ENCODE measurements at regions not wholly inside any gene's neighbourhood (a gene's known extent, or its start where the extent isn't known, plus 50 kb on each side); places are given as distances from the start of the nearest gene placed in this dataset.

DNA sequence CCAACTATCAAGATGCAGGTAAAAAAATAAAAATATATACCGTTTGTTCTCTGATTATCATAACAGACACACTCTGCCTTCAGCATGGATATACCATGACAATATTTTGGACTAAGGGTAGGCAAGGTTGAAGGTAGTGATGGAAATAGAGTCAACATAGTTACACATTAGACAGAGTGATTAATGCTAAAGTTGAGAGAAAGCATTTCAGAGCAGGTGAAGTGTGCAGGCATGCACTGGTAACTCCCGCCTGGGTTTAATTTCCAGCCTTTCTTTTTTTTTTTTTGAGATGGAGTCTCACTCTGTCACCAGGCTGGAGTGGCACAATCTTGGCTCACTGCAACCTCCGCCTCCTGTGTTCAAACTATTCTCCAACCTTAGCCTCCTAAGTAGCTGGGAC, 458.5 kb downstream of the TLR4 start:
- DNase-seq (ENCODE audit: low read depth in 4 of 4, low spot score in 2 of 4), result no peak

GRCh38 chr9:118163751-118164150, 459.5 kb downstream of the TLR4 start:
- no peak for DNase-seq (ENCODE audit: low read depth in 4 of 4, low spot score in 2 of 4)

DNA sequence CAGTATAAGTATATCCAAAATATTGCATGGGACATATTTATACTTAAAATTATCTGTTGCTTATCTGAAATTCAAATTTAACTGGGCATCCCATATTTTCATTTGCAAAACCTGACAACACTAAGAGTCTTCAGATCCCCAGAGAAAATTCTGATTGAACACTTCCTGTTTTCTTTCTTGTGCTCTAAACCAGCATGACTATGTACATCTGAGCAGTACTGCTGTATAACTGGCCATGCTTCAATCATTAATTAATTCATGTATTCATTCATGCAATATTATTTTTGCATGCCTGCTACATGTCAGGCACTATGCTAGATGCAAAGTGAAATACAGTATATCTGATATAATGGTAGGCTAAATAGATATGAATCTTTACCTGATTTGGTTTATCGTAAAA, 461.2 kb downstream of the TLR4 start:
- no peak for DNase-seq (ENCODE audit: low read depth in 4 of 4, low spot score in 2 of 4)

- peak in 2 of 4 donors; percentile 16 to 37 for DNase-seq (ENCODE audit: low read depth in 4 of 4, low spot score in 2 of 4)
Measured at GRCh38 chr9:118170032-118170955, 466.1 kb downstream of the TLR4 start.

GRCh38 chr9:118177241-118177640, 473.0 kb downstream of the TLR4 start:
- no peak for DNase-seq (ENCODE audit: low read depth in 4 of 4, low spot score in 2 of 4)

DNA sequence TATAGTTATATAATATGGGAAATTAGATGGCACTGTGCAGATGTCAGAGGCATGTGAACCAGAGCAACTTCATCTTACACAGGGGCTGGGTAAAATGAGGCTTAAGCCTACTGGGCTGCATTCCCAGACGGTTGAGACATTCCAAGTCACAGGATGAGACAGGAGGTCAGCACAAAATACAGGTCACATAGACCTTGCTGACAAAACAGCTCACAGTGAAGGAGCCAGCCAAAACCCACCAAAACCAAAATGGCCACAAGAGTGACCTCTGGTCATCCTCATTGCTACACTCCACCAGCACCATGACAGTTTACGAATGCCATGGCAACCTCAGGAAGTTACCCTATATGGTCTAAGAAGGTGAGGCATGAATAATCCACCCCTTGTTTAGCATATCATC, 479.4 kb downstream of the TLR4 start:
- no peak for DNase-seq (ENCODE audit: low read depth in 4 of 4, low spot score in 2 of 4)

- DNase-seq (ENCODE audit: low read depth in 4 of 4, low spot score in 2 of 4), result no peak
Measured at GRCh38 chr9:118187408-118187807, 483.2 kb downstream of the TLR4 start.

- DNase-seq (ENCODE audit: low read depth in 4 of 4, low spot score in 2 of 4), result no peak
Measured at GRCh38 chr9:118189615-118190014, 485.4 kb downstream of the TLR4 start.

DNA sequence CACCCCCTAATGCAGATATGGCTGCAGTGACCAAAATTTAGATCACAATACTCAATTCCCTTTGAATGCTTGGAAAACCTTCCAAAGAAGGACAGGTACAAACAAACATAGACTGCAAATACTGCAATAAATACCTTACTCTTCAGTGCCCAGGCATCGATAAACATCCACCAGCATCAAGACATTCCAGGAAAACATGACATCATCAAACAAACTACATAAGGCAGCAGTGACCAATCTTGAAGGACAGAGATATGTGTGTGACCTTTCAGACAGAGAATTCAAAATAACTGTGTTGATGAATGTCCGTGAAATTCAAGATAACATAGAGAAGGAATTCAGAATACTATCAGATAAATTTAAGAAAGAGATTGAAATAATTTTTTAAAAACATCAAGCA, 488.6 kb downstream of the TLR4 start:
- no peak for DNase-seq (ENCODE audit: low read depth in 4 of 4, low spot score in 2 of 4)

GRCh38 chr9:118209343-118209742, 505.1 kb downstream of the TLR4 start:
- no peak for DNase-seq (ENCODE audit: low read depth in 4 of 4, low spot score in 2 of 4)

DNA sequence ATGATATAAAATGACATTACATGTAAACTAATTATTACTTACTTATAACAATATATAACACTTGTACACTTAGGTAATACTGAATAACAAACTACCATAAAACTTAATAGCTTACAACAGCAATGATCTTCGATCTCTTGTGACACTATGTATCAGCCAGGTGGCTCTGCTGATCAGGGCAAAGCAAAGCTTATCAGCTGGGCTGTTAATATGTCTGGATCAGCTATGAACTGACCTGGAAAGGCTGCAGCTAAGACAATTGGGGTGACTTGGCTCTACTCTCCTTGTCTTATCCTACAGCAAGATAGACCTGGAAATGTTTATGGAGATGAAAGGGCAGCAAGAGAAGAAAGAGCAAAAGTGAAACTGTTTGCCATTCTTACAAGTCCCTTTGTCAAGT, 511.3 kb downstream of the TLR4 start:
- no peak for DNase-seq (ENCODE audit: low read depth in 4 of 4, low spot score in 2 of 4)

DNA sequence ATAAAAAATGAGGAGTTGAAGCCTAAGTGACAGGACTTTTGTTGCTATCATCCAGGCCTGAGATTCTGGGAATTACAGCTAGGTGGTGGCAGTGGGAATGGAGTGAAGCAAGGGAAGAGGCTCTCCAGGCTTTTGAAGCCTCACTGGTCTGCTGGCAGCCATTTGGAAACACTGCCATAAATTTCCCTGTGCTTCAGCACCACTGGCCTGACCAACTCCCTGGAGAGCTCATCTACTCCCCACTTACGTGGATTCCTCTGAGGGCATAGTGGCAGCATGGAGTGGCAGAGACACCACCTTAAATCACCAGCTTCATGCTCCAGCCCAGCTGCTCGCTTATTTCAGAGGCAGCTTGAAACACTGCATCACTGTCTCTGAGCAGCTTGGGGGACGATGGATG, 518.2 kb downstream of the TLR4 start:
- peak in 3 of 4 donors; percentile 3 to 19 (median 8) for DNase-seq (ENCODE audit: low read depth in 4 of 4, low spot score in 2 of 4)

GRCh38 chr9:118223111-118223510, 518.9 kb downstream of the TLR4 start:
- no peak for DNase-seq (ENCODE audit: low read depth in 4 of 4, low spot score in 2 of 4)

DNA sequence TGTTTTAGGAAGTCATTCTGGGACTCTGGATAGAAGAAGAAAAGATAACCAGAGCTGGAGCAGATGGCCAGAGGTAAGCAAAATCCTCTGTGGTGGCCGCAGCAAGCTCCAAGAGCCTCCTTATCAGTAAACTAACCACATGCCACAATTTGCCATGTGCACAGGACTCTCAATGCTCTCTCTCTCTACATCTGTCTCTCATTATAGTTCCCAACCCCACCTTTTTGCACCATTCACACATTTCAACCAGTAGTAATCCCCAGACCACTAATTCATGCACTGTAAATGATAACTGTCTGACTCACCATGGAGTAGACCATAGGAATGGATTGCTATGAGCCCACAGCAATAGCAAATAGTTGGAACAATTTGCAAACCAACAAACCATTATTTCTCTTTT, 526.1 kb downstream of the TLR4 start:
- no peak for DNase-seq (ENCODE audit: low read depth in 4 of 4, low spot score in 2 of 4)

DNA sequence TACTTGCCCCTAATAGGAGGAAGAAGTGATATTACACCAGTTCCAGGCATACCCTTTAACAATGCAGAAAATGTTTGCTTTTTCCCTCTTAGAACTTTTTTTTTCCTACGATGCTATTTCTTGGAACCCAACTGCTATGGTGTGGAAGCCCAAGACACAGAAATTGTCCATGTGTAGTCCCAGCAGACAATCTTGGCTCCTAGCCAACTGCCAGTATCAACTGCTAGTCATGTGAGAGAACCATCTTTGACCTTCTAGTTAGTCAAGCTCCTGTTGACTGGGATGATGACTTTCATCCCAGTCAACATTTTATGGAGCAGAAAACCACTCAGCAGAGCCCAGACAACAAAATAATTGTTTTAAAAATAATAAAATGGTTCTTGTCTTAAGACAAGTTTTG, 532.4 kb downstream of the TLR4 start:
- DNase-seq (ENCODE audit: low read depth in 4 of 4, low spot score in 2 of 4), result no peak

DNA sequence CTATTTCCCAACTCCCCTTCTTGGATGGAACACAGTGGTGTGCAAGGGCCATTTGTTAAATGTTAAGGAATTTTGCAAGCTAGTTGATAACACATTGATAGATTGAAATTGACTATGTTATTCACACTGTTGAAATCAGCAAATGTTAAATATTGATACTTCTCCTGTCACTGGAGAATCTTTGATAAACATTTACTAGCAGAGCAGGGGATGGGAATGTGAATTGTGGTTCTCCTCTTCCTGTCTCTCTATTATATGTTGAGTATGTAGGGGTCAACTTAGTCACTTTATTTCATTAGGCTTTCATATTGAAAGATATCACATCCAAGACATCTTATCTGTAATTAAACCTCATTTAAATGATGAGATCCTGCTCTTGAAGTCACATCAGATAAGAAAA, 533.9 kb downstream of the TLR4 start:
- DNase-seq (ENCODE audit: low read depth in 4 of 4, low spot score in 2 of 4), result no peak

DNA sequence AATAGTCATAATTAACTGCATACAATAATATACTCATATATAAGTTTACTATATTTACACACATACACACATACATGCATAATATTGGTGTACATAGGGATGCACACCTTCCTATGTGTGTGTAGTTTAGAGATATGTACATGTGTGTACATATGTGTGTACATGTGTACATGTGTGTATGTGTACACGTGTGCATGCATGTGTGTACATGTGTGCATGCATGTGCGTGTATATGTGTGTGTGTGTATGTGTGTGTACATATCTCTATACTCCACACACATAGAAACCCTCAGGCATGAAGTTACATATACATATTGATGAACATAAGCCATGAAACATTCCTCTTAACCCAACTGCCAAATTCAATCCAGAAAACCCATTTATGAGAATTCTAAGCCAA, 547.8 kb downstream of the TLR4 start:
- DNase-seq (ENCODE audit: low read depth in 4 of 4, low spot score in 2 of 4), result no peak

DNA sequence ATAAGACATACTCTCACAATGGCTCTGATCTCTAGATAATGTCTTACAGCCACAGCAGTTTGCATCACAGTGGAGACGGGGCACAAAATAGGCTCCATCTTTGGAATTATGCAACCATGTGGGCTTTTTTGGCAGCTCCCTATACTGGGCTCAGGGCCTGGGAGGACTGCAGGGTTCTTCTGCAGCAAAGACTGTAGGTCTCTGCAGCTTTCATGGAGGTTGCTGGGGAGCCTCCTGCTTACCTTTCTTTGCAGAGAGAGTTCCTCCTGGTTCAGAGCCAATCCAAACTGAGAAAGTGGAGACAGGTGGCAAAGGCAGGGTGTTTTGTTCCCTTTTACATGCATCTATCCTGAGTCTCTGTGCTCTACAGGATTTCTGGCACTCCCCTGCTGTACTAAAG, 558.0 kb downstream of the TLR4 start:
- DNase-seq (ENCODE audit: low read depth in 4 of 4, low spot score in 2 of 4), result no peak

DNA sequence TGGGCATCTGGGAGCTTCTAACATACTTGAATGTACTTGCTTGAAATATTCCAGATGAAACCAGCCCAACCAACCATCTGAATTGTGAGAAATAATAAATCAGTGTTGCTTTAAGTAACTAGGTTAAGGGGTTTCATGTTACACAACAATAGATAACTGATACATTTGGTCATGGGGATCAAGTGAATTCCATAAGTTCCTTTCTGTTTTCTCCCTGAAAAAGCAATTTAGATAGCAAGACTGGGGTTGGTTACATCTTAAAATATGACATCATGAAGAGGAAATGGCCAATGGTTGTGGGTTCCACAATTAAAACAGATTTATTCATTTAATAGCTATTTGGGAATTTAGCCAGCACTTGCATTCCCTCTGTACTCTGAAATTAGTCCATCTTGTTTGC, 559.7 kb downstream of the TLR4 start:
- DNase-seq (ENCODE audit: low read depth in 4 of 4, low spot score in 2 of 4), result no peak

DNA sequence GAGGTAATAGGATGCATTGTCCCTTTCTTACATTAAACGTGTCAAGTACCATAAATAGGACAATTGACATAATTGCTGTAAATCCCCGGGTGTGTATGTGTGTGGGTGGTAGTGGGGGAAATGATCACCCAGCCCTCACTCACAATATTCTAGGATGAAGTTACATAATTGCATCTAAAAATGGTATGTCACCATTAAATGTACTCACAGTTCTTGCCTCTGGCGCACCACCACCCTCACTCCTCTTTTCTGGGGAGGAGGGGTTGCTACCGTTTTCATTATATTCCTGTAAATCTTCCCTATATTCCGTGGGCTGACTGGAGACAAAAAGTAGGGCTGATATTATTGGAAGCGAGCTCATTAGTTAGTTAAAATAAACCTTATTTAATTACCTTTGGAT, 563.8 kb downstream of the TLR4 start:
- no peak for DNase-seq (ENCODE audit: low read depth in 4 of 4, low spot score in 2 of 4)

GRCh38 chr9:118269623-118270022, 565.4 kb downstream of the TLR4 start:
- no peak for DNase-seq (ENCODE audit: low read depth in 4 of 4, low spot score in 2 of 4)

DNA sequence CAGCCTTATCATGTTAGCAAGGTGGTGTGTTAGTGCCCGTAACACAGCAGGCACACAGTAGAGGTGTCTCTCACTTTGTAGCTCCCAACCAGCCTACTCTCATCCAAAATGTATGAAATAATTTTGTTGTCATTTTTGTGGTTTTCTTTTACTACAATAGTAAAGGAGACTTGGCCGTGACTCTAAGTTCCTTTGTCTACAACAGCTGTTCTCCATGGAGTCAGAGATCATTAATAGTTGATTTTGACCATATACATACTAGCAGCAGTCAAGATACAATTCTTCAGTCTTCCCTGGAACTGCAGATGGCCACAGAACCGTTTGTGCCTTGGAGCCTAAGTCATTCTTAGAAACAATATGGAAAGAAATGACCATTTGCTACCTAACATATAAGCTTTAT, 567.1 kb downstream of the TLR4 start:
- no peak for DNase-seq (ENCODE audit: low read depth in 4 of 4, low spot score in 2 of 4)

GRCh38 chr9:118271936-118272335, 567.7 kb downstream of the TLR4 start:
- DNase-seq (ENCODE audit: low read depth in 4 of 4, low spot score in 2 of 4), result no peak
